Spinal cord (tissue), 9 donors: ENCODE measurements at regions not wholly inside any gene's neighbourhood (a gene's known extent, or its start where the extent isn't known, plus 50 kb on each side); places are given as distances from the start of the nearest gene placed in this dataset.
"Not testable (repeated sequence)": the region's sequence is repeated elsewhere in the genome, so short reads cannot be mapped to it uniquely, and the experiment has no call there.

Source experiments
- DNase-seq, 6 donors: peaks; one replicate each; pipeline versions ENCODE4 v3.0.0 to v3.0.0-alpha.2; 2013 to 2015; ENCODE audit warnings: low spot score in 6 of 6, low read depth in 4 of 6
- H3K27ac ChIP-seq: one replicate; pipeline ENCODE4 v1.5.1; 2013; ENCODE audit warnings: low read depth, low read length, control low read depth
- H3K27me3 ChIP-seq: one replicate; pipeline ENCODE4 v1.6.1; 2013; ENCODE audit warnings: low read length; ENCODE audit not compliant: control insufficient read depth, insufficient read depth
- H3K36me3 ChIP-seq: one replicate; pipeline ENCODE4 v1.6.1; 2013; ENCODE audit warnings: low read length; ENCODE audit not compliant: control insufficient read depth, insufficient read depth
- H3K4me1 ChIP-seq: one replicate; pipeline ENCODE4 v1.6.1; 2013; ENCODE audit warnings: low read length; ENCODE audit not compliant: control insufficient read depth, insufficient read depth
- H3K4me3 ChIP-seq: one replicate; pipeline ENCODE4 v1.5.1; 2013; ENCODE audit warnings: low read depth, low read length, control low read depth
- H3K9me3 ChIP-seq: one replicate; pipeline ENCODE4 v1.6.1; 2013; ENCODE audit warnings: low read length; ENCODE audit not compliant: control insufficient read depth, insufficient read depth
- WGBS: methylation state at CpG from one replicate; pipeline ENCODE4 v1.1.5; 2013; ENCODE audit warnings: missing lambda C conversion rate; ENCODE audit not compliant: insufficient coverage; 5-methylcytosine and 5-hydroxymethylcytosine counted together
- donor health status: healthy.

- WGBS, result 74% methylated on average over 3 of the region's 4 CpGs
- Histone ChIP-seq H3K27me3 (no peaks in the 10 kb centered on the region), H3K36me3 (no peaks in the 10 kb centered on the region), H3K9me3 (no peaks in the 10 kb centered on the region), H3K4me1 (no peaks in the 10 kb centered on the region), H3K27ac (no peak overlapping the region), H3K4me3 (no peak overlapping the region)
- DNase-seq, result no peak
Measured at GRCh38 chr5:120108586-120109248, 355.4 kb upstream of the PRR16 start.

GRCh38 chr5:120122703-120123102 is 341.4 kb upstream of the PRR16 start:
- Histone ChIP-seq H3K4me1 (no peaks in the 10 kb centered on the region), H3K36me3 (no peaks in the 10 kb centered on the region), H3K9me3 (no peaks in the 10 kb centered on the region), H3K4me3 (no peak overlapping the region), H3K27me3 (no peaks in the 10 kb centered on the region), H3K27ac (no peak overlapping the region)
- DNase-seq, result peak in 1 of 6 donors; percentile 6

GRCh38 chr5:120124031-120124430 is 340.1 kb upstream of the PRR16 start:
- Histone ChIP-seq H3K9me3 (no peaks in the 10 kb centered on the region), H3K36me3 (no peaks in the 10 kb centered on the region), H3K4me3 (no peak overlapping the region), H3K27me3 (no peaks in the 10 kb centered on the region), H3K27ac (no peak overlapping the region), H3K4me1 (no peaks in the 10 kb centered on the region)
- no peak for DNase-seq
- no CpG with 5 or more reads among the region's 1 CpG for WGBS

GRCh38 chr5:120124961-120125360 is 339.1 kb upstream of the PRR16 start:
- no CpG with 5 or more reads among the region's 2 CpGs for WGBS
- H3K4me3 ChIP-seq, result no peak overlapping the region
- H3K27ac ChIP-seq, result no peak overlapping the region
- H3K27me3 ChIP-seq, result no peaks in the 10 kb centered on the region
- H3K4me1 ChIP-seq, result no peaks in the 10 kb centered on the region
- H3K9me3 ChIP-seq, result no peaks in the 10 kb centered on the region
- no peak for DNase-seq
- no peaks in the 10 kb centered on the region for H3K36me3 ChIP-seq

- not testable (repeated sequence) for H3K9me3 ChIP-seq, H3K27ac ChIP-seq, H3K27me3 ChIP-seq, DNase-seq, H3K4me3 ChIP-seq, H3K36me3 ChIP-seq, H3K4me1 ChIP-seq
- 70% methylated on average over 2 of the region's 7 CpGs for WGBS
Measured at GRCh38 chr5:120132347-120132746, 331.8 kb upstream of the PRR16 start.

GRCh38 chr5:120134944-120135343 is 329.2 kb upstream of the PRR16 start:
- DNase-seq, result no peak
- no peaks in the 10 kb centered on the region for H3K4me1 ChIP-seq
- H3K27me3 ChIP-seq, result no peaks in the 10 kb centered on the region
- H3K36me3 ChIP-seq, result no peaks in the 10 kb centered on the region
- no peak overlapping the region for H3K4me3 ChIP-seq
- no peaks in the 10 kb centered on the region for H3K9me3 ChIP-seq
- H3K27ac ChIP-seq, result no peak overlapping the region

GRCh38 chr5:120137582-120137981 is 326.5 kb upstream of the PRR16 start:
- Histone ChIP-seq H3K27me3 (no peaks in the 10 kb centered on the region), H3K36me3 (no peaks in the 10 kb centered on the region), H3K9me3 (no peaks in the 10 kb centered on the region), H3K4me3 (no peak overlapping the region), H3K4me1 (no peaks in the 10 kb centered on the region), H3K27ac (no peak overlapping the region)
- 78% methylated on average over 1 of the region's 2 CpGs for WGBS
- DNase-seq, result no peak

- WGBS, result no CpG with 5 or more reads among the region's 2 CpGs
- no peak for DNase-seq
- H3K9me3 ChIP-seq, result no peaks in the 10 kb centered on the region
- no peak overlapping the region for H3K4me3 ChIP-seq
- no peaks in the 10 kb centered on the region for H3K4me1 ChIP-seq
- no peaks in the 10 kb centered on the region for H3K27me3 ChIP-seq
- H3K36me3 ChIP-seq, result no peaks in the 10 kb centered on the region
- H3K27ac ChIP-seq, result no peak overlapping the region
Measured at GRCh38 chr5:120139039-120139438, 325.1 kb upstream of the PRR16 start.

GRCh38 chr5:120140501-120140900 is 323.6 kb upstream of the PRR16 start:
- 100% methylated on average over 1 of the region's 1 CpG for WGBS
- H3K4me3 ChIP-seq, result no peak overlapping the region
- DNase-seq, result no peak
- peaks cover 6% of the 10 kb centered on the region for H3K9me3 ChIP-seq
- no peaks in the 10 kb centered on the region for H3K36me3 ChIP-seq
- H3K27ac ChIP-seq, result no peak overlapping the region
- H3K4me1 ChIP-seq, result no peaks in the 10 kb centered on the region
- no peaks in the 10 kb centered on the region for H3K27me3 ChIP-seq

- Histone ChIP-seq H3K4me3 (no peak overlapping the region), H3K27me3 (no peaks in the 10 kb centered on the region), H3K4me1 (no peaks in the 10 kb centered on the region), H3K36me3 (no peaks in the 10 kb centered on the region), H3K9me3 (peaks cover 6% of the 10 kb centered on the region), H3K27ac (no peak overlapping the region)
- no CpG with 5 or more reads among the region's 2 CpGs for WGBS
- DNase-seq, result no peak
Measured at GRCh38 chr5:120141076-120141475, 323.0 kb upstream of the PRR16 start.
